ENCODE measurements at regions not wholly inside any gene's neighbourhood (a gene's known extent, or its start where the extent isn't known, plus 50 kb on each side); places are given as distances from the start of the nearest gene placed in this dataset.
A peak's percentile ranks its signal among the peaks of the same experiment; 100 is the strongest.

GRCh38 chr11:15865212-15865987, 490.9 kb downstream of the SOX6 start:
- Histone ChIP-seq H3K23me2 (ENCODE audit: insufficient read length, low read depth, low read length, poor library complexity, severe bottlenecking) (no peaks in the 10 kb centered on the region), H3K14ac (ENCODE audit: insufficient read depth, low read length) (no peak overlapping the region), H3K4me1 (ENCODE audit: insufficient read depth, low read length) (peaks cover 3% of the 10 kb centered on the region; the same call in 1 of the 2 replicates), H3K79me1 (ENCODE audit: insufficient read depth, low read depth, low read length, poor library complexity, severe bottlenecking) (no peaks in the 10 kb centered on the region), H2BK20ac (ENCODE audit: low read depth, low read length, poor library complexity, severe bottlenecking) (no peak overlapping the region), H4K5ac (ENCODE audit: insufficient read length, low read depth, low read length) (no peak overlapping the region), H2BK12ac (ENCODE audit: insufficient read length, low read depth, low read length) (no peak overlapping the region), H2BK120ac (ENCODE audit: low read depth, low read length, poor library complexity, severe bottlenecking) (no peak overlapping the region), H3K18ac (ENCODE audit: insufficient read length, low read depth, low read length) (no peak overlapping the region), H3K27me3 (ENCODE audit: insufficient read depth, low read length) (no peaks in the 10 kb centered on the region), H3K4ac (ENCODE audit: low read depth, low read length) (no peak overlapping the region), H3K79me2 (ENCODE audit: insufficient read depth, low read length) (no peaks in the 10 kb centered on the region), H3K27ac (ENCODE audit: insufficient read length, low read depth, low read length) (no peak overlapping the region), H3K9me3 (ENCODE audit: control insufficient read depth, low read depth, low read length) (no peaks in the 10 kb centered on the region), H4K91ac (ENCODE audit: insufficient read length, low read depth, low read length) (no peak overlapping the region), H4K8ac (replicated peaks; ENCODE audit: insufficient read length, low read depth, low read length) (no peak overlapping the region), H3K56ac (ENCODE audit: insufficient read length, low read depth, low read length) (no peak overlapping the region), H2BK5ac (ENCODE audit: insufficient read length, low read length) (no peak overlapping the region), H3T11ph (ENCODE audit: low read length) (no peak overlapping the region), H2AK5ac (ENCODE audit: insufficient read length, low read length) (no peak overlapping the region), H3K9ac (ENCODE audit: extremely low read depth, insufficient read length, low read length) (no peak overlapping the region), H3K23ac (ENCODE audit: insufficient read length, low read depth, low read length) (no peak overlapping the region), H3K4me2 (ENCODE audit: insufficient read depth, insufficient read length, low read length) (no peak overlapping the region), H2AFZ (ENCODE audit: low read length) (no peak overlapping the region), H4K20me1 (ENCODE audit: control insufficient read depth, insufficient read depth, insufficient read length) (no peaks in the 10 kb centered on the region), H2BK15ac (ENCODE audit: low read depth, low read length) (no peak overlapping the region)
- no CpG with 5 or more reads among the region's 8 CpGs for WGBS (ENCODE audit: extremely low coverage, insufficient read length, low lambda C conversion rate)
- peaks cover 22 to 26% of the 10 kb centered on the region in 2 experiments for H3K4me1 Mint-ChIP-seq
- H3K9me3 Mint-ChIP-seq, result no peaks in the 10 kb centered on the region; a peak in 1 of 5 replicates
- peaks cover 2% of the 10 kb centered on the region for H3K27me3 Mint-ChIP-seq (ENCODE audit: low read depth)
- H3K27ac Mint-ChIP-seq, result peak overlapping the region in 1 of 3 experiments; percentile 34; a peak in 1 of 7 replicates
- TF ChIP-seq, protein P1, sequence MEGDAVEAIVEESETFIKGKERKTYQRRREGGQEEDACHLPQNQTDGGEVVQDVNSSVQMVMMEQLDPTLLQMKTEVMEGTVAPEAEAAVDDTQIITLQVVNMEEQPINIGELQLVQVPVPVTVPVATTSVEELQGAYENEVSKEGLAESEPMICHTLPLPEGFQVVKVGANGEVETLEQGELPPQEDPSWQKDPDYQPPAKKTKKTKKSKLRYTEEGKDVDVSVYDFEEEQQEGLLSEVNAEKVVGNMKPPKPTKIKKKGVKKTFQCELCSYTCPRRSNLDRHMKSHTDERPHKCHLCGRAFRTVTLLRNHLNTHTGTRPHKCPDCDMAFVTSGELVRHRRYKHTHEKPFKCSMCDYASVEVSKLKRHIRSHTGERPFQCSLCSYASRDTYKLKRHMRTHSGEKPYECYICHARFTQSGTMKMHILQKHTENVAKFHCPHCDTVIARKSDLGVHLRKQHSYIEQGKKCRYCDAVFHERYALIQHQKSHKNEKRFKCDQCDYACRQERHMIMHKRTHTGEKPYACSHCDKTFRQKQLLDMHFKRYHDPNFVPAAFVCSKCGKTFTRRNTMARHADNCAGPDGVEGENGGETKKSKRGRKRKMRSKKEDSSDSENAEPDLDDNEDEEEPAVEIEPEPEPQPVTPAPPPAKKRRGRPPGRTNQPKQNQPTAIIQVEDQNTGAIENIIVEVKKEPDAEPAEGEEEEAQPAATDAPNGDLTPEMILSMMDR (conservative IDR thresholded peaks at IDR 0.05), result no peak
- no peak for DNase-seq
- no peak overlapping the region for H3K4me3 Mint-ChIP-seq
- H3K36me3 Mint-ChIP-seq (ENCODE audit: insufficient read depth in 1 of 3, low read depth in 3 of 3), result peaks cover 0 to 2% (median 0%) of the 10 kb centered on the region in 3 experiments; a peak in 1 of 7 replicates

Measured in H9 (cell line).